Epidermal melanocyte (primary cell): ENCODE measurements at regions not wholly inside any gene's neighbourhood (a gene's known extent, or its start where the extent isn't known, plus 50 kb on each side); places are given as distances from the start of the nearest gene placed in this dataset.

ENCODE experiments used
- DNase-seq: peaks from one replicate; pipeline ENCODE4 v3.0.0; 2011; ENCODE audit warnings: low spot score; ENCODE audit not compliant: insufficient read length

GRCh38 chr12:17809206-17809605 lies 280.8 kb downstream of the RERGL start:
- DNase-seq = no peak

- no peak for DNase-seq
These were observed 287.0 kb downstream of the RERGL start for GRCh38 chr12:17802657-17803641.

- DNase-seq = no peak
These were observed 296.1 kb downstream of the RERGL start for GRCh38 chr12:17793854-17794253.

GRCh38 chr12:17778242-17778641 lies 311.8 kb downstream of the RERGL start:
- no peak for DNase-seq

- DNase-seq = no peak
These were observed 326.6 kb downstream of the RERGL start for GRCh38 chr12:17763366-17763765.

- DNase-seq = no peak
These were observed 330.0 kb downstream of the RERGL start for GRCh38 chr12:17759982-17760381.
